HG02981 (cell line): ENCODE measurements at regions not wholly inside any gene's neighbourhood (a gene's known extent, or its start where the extent isn't known, plus 50 kb on each side); places are given as distances from the start of the nearest gene placed in this dataset.
A peak's percentile ranks its signal among the peaks of the same experiment; 100 is the strongest.

Experiments
- ATAC-seq: cut with Tn5 transposase; IDR thresholded peaks from one replicate; pipeline ENCODE4 v1.9.1; 2021; ENCODE audit warnings: mild to moderate bottlenecking, moderate library complexity; ENCODE audit not compliant: unreplicated experiment

- no peak for ATAC-seq
Observed at GRCh38 chr14:34250959-34251358, 211.1 kb downstream of the SPTSSA start.

- no peak for ATAC-seq
Observed at GRCh38 chr14:34247605-34248004, 214.4 kb downstream of the SPTSSA start.

- ATAC-seq, result no peak
Observed at GRCh38 chr14:34246206-34246605, 215.8 kb downstream of the SPTSSA start.

- no peak for ATAC-seq
Observed at GRCh38 chr14:34243401-34243800, 218.6 kb downstream of the SPTSSA start.

GRCh38 chr14:34243001-34243400 lies 219.0 kb downstream of the SPTSSA start:
- ATAC-seq, result no peak

- ATAC-seq, result no peak
Observed at GRCh38 chr14:34241185-34241711, 220.8 kb downstream of the SPTSSA start.

DNA sequence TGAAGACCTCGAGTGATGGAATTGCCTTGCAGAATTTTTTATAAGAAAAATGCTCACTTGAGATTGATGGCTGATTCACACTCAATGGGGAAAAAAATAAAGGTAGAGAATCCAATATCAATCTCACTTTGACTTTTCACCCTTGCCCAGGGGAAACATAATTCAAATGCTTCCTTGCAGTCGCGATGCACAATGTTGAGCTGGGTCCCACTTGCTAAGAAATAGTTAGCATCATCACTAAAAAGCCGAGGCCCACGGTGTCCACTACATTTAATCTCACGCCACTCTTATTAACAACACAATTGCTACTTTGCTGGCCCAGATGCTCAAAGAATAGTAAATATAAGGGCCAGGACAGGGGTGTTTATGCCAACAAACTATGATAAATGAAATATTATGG lies 223.4 kb downstream of the SPTSSA start:
- no peak for ATAC-seq

GRCh38 chr14:34237677-34238076 lies 224.4 kb downstream of the SPTSSA start:
- no peak for ATAC-seq

- ATAC-seq, result no peak
Observed at GRCh38 chr14:34237081-34237480, 225.0 kb downstream of the SPTSSA start.

- ATAC-seq, result no peak
Observed at GRCh38 chr14:34235643-34236300, 226.3 kb downstream of the SPTSSA start.

DNA sequence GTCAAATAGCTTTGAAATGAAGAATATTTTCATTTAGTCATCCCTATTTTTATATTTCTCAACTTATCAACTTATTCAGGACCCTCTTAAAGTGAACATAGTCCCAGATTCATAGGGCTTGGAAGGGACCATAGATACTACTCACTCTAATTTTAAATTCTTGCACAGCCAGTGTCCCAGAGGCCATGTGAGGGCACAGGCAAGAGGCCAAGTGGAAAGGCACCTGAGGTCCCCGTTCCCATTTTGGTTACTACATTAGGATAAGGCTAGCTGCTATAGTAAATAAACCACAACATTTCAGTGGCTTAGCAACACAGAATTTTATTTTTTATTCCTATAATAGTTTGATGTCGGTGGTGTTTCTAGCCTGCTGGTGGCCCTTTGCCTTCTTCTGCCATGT lies 227.8 kb downstream of the SPTSSA start:
- ATAC-seq, result no peak

- ATAC-seq, result no peak
Observed at GRCh38 chr14:34233619-34234018, 228.4 kb downstream of the SPTSSA start.

- no peak for ATAC-seq
Observed at GRCh38 chr14:34232790-34233189, 229.2 kb downstream of the SPTSSA start.

DNA sequence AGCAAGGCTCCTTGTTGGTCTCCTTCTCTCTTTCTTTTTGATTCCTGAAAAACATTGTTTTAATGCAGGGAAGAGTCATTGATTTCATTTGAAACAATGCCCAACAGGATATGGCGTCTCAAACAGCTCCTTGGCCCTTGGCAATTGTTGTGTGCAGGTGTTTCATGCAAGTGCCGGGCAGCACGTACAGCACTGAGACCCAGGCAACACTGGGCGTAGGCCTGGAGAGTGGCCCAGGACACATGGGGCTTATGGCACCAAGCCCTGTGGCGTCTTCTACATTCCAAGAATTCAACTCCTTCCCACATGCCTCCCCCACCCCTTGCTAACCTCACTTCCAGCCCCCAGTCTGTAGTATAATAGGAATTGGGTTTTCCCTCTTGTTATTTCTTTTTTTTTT lies 230.4 kb downstream of the SPTSSA start:
- ATAC-seq, result no peak

DNA sequence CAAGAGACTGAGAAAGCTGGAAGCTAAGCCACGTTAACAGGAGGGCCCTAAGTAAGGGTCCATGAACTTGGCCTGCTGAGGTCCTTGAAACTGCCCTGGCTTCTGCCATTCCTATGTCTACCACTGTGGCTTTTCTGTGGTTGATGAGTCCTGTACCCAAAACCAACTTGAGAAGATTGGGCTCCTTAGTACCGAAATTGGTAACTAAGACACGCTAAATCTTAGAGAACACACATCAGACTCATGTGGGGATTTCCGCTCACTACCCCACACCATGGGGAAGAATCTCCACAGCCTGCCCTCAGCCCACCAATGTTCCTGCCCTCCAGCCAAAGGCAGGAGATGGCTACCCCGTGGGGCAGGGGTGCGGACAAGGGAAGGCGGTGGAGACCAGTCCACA lies 232.9 kb downstream of the SPTSSA start:
- ATAC-seq, result no peak

- ATAC-seq, result no peak
Observed at GRCh38 chr14:34228650-34228976, 233.4 kb downstream of the SPTSSA start.

- peak; percentile 85 for ATAC-seq
Observed at GRCh38 chr14:34227834-34228649, 234.0 kb downstream of the SPTSSA start.

DNA sequence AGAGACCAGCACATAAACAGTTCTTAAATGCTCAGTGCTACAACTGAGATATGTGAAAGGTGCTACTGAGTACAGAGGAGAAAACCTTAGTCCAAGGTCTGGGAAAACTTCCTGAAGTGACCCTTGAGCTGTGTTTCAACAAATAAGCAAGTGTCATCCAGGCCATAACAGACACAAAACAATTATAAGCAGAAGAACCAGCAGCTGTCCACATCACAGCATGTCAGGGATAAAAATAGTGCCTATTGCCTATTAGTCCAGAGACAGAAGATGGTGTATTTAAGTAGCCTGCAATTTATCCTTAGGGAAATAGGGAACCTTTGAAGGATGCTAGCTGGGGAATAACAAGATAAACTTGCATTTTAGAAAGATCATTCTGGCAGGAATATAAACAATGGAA lies 237.8 kb downstream of the SPTSSA start:
- ATAC-seq, result no peak

- no peak for ATAC-seq
Observed at GRCh38 chr14:34223373-34224148, 238.5 kb downstream of the SPTSSA start.

DNA sequence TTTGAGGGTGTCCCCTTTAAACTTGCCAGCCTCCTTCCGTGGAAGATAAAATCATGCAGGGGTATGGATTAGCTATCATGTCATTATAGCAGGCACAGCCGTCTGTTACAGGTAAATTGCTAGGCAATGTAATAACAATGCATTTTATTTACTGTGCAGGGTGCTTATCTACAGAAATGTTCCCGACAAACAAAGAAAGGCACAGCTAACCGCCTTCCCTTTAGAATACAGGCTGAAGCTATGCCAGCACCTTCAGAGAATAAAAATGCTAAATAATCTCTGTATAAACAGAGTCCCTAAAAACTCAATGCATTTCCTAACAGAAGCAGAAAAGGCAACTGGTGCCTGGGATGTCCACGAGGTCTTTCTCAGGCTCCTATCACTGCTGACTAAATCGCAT lies 239.2 kb downstream of the SPTSSA start:
- no peak for ATAC-seq

DNA sequence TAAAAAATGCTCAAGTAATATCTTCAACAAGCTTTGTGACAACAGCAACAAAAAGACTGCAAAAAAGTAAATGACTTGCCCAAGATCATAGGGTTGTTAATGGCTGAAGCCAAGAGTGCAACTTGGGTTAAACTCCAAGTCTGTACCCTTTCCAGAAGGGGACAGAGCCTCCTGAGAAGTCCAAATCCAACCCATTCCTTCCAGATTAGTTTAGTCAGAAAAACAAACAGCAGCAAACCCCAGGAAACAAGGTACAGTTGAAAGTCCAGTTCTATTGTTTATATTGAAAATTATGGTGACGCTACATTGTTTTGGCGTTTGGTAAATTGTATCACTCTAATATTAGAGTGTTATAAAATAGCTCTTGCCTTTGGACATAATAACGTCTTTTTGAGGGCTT lies 239.9 kb downstream of the SPTSSA start:
- ATAC-seq, result no peak

- peak; percentile 87 for ATAC-seq
Observed at GRCh38 chr14:34220921-34221320, 241.1 kb downstream of the SPTSSA start.
